ENCODE measurements at regions not wholly inside any gene's neighbourhood (a gene's known extent, or its start where the extent isn't known, plus 50 kb on each side); places are given as distances from the start of the nearest gene placed in this dataset.

- DNase-seq (ENCODE audit: low read depth in 1 of 2, low spot score in 1 of 2): no peak
- in situ Hi-C loops (cut with HindIII; ENCODE audit: low pct_unique_long_range_greater_than_20kb, low sequenced_read_pairs): no loop called here
- no peak for TF ChIP-seq JUND (IDR thresholded peaks at IDR 0.05; ENCODE audit: low read depth)
Measured at GRCh38 chr15:93200081-93200836, 111.2 kb upstream of the RGMA start.

DNA sequence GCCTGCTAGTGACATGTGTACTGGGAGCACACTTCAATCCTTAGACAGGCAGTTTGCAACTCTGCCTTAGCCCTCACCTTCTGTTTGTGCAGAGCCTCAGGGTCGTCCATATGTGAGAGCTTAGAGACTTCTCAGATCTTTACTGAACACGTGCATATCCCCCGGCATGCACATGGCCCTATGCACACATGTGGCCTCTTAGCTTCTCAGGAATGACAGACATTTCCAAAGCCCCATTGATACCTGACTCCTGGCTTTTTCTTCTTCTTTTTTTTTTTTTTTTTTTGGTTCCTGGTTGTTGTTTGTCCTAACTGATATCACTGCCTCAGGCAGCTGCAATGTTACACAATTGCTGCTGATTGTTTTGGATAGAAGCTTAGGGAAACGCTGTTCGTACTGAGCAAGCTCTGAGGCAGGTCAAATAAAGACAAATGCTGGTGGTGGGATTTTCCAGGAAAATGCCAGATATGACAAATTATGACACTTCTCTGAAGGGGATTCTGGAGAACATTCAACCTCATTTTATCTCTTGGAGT, 107.2 kb upstream of the RGMA start:
- DNase-seq (ENCODE audit: low read depth in 1 of 2, low spot score in 1 of 2): peak in 1 of 2 experiments; percentile 30
- no peak for TF ChIP-seq JUND (IDR thresholded peaks at IDR 0.05; ENCODE audit: low read depth)
- in situ Hi-C loops (cut with HindIII; ENCODE audit: low pct_unique_long_range_greater_than_20kb, low sequenced_read_pairs): no loop called here

DNA sequence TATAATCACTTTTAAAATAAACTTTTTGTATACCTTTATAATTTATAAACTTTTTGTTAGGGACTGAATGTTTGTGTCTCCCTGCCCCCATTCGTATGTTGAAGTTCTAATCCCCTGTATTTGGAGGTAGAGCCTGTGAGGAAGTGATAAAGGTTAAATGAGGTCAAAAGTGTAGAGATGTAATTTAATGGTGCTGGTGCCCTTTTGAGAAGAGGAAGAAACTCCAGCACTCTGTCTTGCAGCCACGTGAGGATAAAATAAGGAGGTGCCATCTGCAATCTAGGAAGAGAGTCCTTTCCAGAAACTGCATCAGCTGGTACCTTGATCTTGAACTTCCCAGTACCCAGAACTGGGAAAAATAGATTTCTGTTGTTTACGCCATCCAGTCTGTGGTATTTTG, 106.1 kb upstream of the RGMA start:
- TF ChIP-seq JUND (IDR thresholded peaks at IDR 0.05; ENCODE audit: low read depth): no peak
- no peak for DNase-seq (ENCODE audit: low read depth in 1 of 2, low spot score in 1 of 2)
- in situ Hi-C loops (cut with HindIII; ENCODE audit: low pct_unique_long_range_greater_than_20kb, low sequenced_read_pairs): no loop called here

DNA sequence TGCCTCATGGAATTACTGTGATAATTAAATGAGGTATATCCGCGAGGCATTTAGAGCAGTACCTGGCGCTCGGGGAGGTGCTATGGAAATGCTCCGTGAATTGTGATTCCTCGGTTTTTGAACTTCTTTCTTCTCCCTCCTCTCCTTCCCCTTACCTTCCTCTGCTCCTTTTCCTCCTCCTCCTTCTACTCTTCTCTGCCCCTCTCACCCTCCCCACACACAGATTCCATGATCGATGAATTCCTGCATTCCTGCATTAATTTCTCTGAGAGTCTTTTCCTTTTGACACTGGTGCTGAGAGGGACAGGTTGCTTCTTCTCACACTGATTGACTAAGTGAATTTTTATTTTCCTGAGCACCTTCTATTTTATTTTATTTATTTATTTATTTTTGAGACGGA, 101.2 kb upstream of the RGMA start:
- in situ Hi-C loops (cut with HindIII; ENCODE audit: low pct_unique_long_range_greater_than_20kb, low sequenced_read_pairs): no loop called here
- no peak for TF ChIP-seq JUND (IDR thresholded peaks at IDR 0.05; ENCODE audit: low read depth)
- no peak for DNase-seq (ENCODE audit: low read depth in 1 of 2, low spot score in 1 of 2)

DNA sequence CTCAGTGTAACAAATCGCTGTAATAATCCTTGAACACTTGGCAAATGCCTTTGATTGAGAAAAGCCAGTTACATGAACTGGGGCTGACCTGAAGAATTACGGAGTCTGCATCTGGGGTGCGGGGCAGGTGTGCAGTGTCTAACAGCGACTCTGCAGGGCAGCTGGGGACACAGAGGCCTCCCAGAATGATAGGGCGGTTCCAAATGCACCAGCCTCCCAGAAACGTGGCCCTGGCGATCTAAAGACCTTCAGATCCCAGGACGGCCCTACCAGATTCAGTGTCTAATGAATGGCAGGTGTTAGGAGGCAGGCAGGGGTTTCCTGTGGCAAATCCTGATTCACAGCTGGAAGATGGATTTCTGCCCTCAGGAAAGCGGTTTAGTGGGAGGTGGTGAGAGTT, 100.5 kb upstream of the RGMA start:
- no peak for DNase-seq (ENCODE audit: low read depth in 1 of 2, low spot score in 1 of 2)
- TF ChIP-seq JUND (IDR thresholded peaks at IDR 0.05; ENCODE audit: low read depth): no peak
- in situ Hi-C loops (cut with HindIII; ENCODE audit: low pct_unique_long_range_greater_than_20kb, low sequenced_read_pairs): no loop called here

DNA sequence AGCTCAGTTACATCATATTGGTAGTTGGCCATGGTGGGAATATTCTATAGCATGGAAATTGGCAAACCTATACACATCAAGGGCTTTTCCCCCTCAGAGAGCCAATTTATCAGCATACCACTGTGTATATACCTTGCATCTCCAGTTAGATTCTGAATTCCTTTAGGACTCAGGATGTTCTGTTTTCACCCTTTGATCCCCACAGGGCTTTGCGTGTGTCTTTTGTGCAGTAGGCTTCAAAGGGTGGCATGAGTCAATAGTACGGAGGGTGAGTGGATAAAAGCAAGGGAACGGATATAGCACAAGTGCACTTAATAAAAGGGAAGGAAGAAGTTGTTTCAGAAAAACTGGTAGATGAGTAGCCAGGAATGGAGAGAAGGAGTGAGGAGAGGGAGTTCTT, 99.2 kb upstream of the RGMA start:
- no peak for DNase-seq (ENCODE audit: low read depth in 1 of 2, low spot score in 1 of 2)
- no peak for TF ChIP-seq JUND (IDR thresholded peaks at IDR 0.05; ENCODE audit: low read depth)
- in situ Hi-C loops (cut with HindIII; ENCODE audit: low pct_unique_long_range_greater_than_20kb, low sequenced_read_pairs): no loop called here

DNA sequence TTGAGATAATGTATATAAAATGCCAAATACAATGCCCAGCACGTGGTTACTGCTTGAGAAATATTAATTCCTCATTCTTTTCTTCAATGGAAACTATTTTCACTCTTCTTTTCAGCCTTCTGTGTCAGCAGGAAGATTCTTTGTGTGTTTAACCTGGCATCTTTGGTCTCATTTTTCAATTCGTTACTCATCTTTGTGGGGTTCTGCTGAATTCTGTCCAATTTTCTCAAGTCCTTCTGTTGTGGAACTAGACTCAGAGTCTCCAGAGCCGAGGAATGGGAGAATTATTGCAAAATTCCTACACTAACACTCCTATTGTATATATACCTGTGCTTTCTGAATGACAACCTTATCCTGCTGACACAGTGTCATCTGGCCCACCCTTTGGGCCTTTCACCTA, 96.8 kb upstream of the RGMA start:
- no peak for TF ChIP-seq JUND (IDR thresholded peaks at IDR 0.05; ENCODE audit: low read depth)
- DNase-seq (ENCODE audit: low read depth in 1 of 2, low spot score in 1 of 2): no peak
- in situ Hi-C loops (cut with HindIII; ENCODE audit: low pct_unique_long_range_greater_than_20kb, low sequenced_read_pairs): no loop called here

DNA sequence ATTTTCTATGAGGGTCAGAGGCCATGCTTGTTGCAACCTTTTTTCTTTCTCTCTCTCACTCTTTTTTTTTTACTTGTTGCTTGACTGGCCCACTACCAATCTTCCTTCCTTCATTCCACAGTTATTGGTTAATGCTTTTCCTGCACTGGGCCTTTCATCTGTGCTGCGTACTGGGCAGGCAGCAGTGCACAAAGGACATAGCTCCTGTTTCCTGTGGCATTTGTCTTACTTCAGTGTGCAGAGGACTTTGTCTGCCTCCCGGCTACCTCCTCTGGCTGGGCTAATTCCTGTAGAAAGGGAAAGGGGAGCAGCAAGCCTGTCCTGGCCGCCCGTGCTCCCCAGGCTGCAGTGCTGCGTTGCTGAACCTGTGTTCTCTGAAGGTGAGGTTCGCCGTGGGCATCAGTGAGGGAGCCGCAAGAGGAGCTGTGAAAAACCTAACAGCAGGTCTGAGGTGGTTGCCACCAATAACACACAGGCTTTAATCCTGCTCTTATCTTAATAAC, 93.7 kb upstream of the RGMA start:
- in situ Hi-C loops (cut with HindIII; ENCODE audit: low pct_unique_long_range_greater_than_20kb, low sequenced_read_pairs): no loop called here

GRCh38 chr15:93180656-93181055, 91.6 kb upstream of the RGMA start:
- no peak for TF ChIP-seq JUND (IDR thresholded peaks at IDR 0.05; ENCODE audit: low read depth)
- peak in 1 of 2 experiments; percentile 46 for DNase-seq (ENCODE audit: low read depth in 1 of 2, low spot score in 1 of 2)
- in situ Hi-C loops (cut with HindIII; ENCODE audit: low pct_unique_long_range_greater_than_20kb, low sequenced_read_pairs): no loop called here

More for the DNA sequence above, 93.7 kb upstream of the RGMA start:
- no peak for TF ChIP-seq JUND (IDR thresholded peaks at IDR 0.05; ENCODE audit: low read depth)
- DNase-seq (ENCODE audit: low read depth in 1 of 2, low spot score in 1 of 2): no peak

DNA sequence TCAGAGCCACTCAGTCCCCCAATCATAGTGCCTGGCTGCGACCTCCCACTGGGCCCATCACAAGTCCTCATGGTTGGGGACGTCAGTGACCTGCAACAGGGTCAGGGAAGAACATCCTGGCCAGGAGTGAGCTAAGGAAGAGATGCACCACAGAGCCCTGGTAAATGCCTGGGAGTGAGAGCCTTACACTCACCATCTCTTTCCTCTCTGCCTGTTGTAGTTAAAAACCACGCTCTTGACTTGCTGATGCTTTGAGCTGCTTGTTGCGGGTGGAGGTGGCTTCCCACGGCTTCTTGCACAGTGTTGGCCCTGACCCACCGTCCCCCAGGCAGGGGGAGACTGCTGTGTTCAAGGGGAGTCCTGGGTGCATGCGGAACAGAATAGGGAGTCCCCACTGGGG, 91.1 kb upstream of the RGMA start:
- in situ Hi-C loops (cut with HindIII; ENCODE audit: low pct_unique_long_range_greater_than_20kb, low sequenced_read_pairs): no loop called here
- no peak for TF ChIP-seq JUND (IDR thresholded peaks at IDR 0.05; ENCODE audit: low read depth)
- DNase-seq (ENCODE audit: low read depth in 1 of 2, low spot score in 1 of 2): no peak

GRCh38 chr15:93179700-93180102, 90.7 kb upstream of the RGMA start:
- in situ Hi-C loops (cut with HindIII; ENCODE audit: low pct_unique_long_range_greater_than_20kb, low sequenced_read_pairs): no loop called here

GRCh38 chr15:93179072-93179471, 90.1 kb upstream of the RGMA start:
- no peak for DNase-seq (ENCODE audit: low read depth in 1 of 2, low spot score in 1 of 2)
- TF ChIP-seq JUND (IDR thresholded peaks at IDR 0.05; ENCODE audit: low read depth): no peak

More at GRCh38 chr15:93179700-93180102, 90.7 kb upstream of the RGMA start:
- DNase-seq (ENCODE audit: low read depth in 1 of 2, low spot score in 1 of 2): no peak
- TF ChIP-seq JUND (IDR thresholded peaks at IDR 0.05; ENCODE audit: low read depth): no peak

DNA sequence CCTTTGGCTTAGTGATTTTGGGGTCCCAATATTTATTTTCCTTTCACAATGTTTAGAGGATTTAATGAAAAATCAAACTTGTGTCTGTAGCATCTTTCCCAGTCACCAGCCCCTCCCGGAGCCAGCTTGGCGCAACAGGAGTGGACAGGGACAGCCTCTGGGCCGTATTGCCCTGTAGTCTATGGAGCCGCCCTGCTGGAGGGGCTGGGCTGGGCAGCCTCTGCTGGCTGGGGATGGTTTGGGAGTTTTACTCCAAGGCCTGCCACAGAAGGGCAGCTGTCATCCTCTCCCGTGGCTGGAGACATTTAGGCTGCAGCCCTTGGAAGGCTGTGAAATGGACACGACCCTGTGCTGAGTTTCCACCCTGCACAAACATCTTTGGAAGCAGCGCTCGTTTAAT, 89.4 kb upstream of the RGMA start:
- no peak for TF ChIP-seq JUND (IDR thresholded peaks at IDR 0.05; ENCODE audit: low read depth)
- DNase-seq (ENCODE audit: low read depth in 1 of 2, low spot score in 1 of 2): no peak
- in situ Hi-C loops (cut with HindIII; ENCODE audit: low pct_unique_long_range_greater_than_20kb, low sequenced_read_pairs): no loop called here

More at GRCh38 chr15:93179072-93179471, 90.1 kb upstream of the RGMA start:
- in situ Hi-C loops (cut with HindIII; ENCODE audit: low pct_unique_long_range_greater_than_20kb, low sequenced_read_pairs): no loop called here

Measured in T47D (cell line).